Pancreas (tissue), 10 donors: ENCODE measurements at regions not wholly inside any gene's neighbourhood (a gene's known extent, or its start where the extent isn't known, plus 50 kb on each side); places are given as distances from the start of the nearest gene placed in this dataset.

ENCODE experiments used
- ATAC-seq, 4 donors: fragments of 200-7000 bp; cut with Tn5 transposase; one replicate each; pipeline versions ENCODE4 v1.8.0 to v1.9.1; 2020; ENCODE audit warnings: mild to moderate bottlenecking in 4 of 4, moderate library complexity in 4 of 4
- DNase-seq, 6 donors: peaks; one replicate each; pipeline ENCODE4 v3.0.0-alpha.2; 2020
- FAIRE-seq: peaks from 2 replicates; lab custom pipeline; 2012; peaks lifted over from hg19 to GRCh38; lab: Jason Lieb, UNC
- H3K27ac ChIP-seq, 4 donors: fragments of 200-600 bp; sonication (generic); 1 replicate in 3 of 4; 2 replicates in 1 of 4; pipeline versions ENCODE4 v1.5.0 to v1.8.0; 2020
- H3K27me3 ChIP-seq, 4 donors: fragments of 200-600 bp; one replicate each; pipeline ENCODE4 v1.8.0; 2021
- H3K36me3 ChIP-seq, 3 donors: fragments of 200-600 bp; sonication (generic) in 1 of 3; one replicate each; pipeline versions ENCODE4 v1.5.0 to v1.8.0; 2020 to 2021
- H3K4me1 ChIP-seq, 3 donors: fragments of 200-600 bp; one replicate each; pipeline ENCODE4 v1.8.0; 2021
- H3K4me3 ChIP-seq, 4 donors: fragments of 200-600 bp; sonication (generic) in 2 of 4; one replicate each; pipeline versions ENCODE4 v1.5.0 to v1.8.0; 2020 to 2021
- H3K9me3 ChIP-seq, 4 donors: fragments of 200-600 bp; one replicate each; pipeline ENCODE4 v1.8.0; 2021
- WGBS, 2 donors: extraction: QIAGEN DNeasy Blood & Tissue Kit; methylation state at CpG; one replicate each; pipeline ENCODE4 v1.1.7; 2013; 5-methylcytosine and 5-hydroxymethylcytosine counted together
- intact Hi-C, 3 donors: fragments of 100-400 bp; cut with DNase I; formaldehyde crosslinking; loops; one replicate each; pipeline versions ENCODE4 v1.11.1 to v1.14.2; 2022
- TF ChIP-seq, protein P1 (sequence below), 4 donors: fragments of 200-600 bp; sonication (generic) in 3 of 4; IDR thresholded peaks; one replicate each; pipeline versions ENCODE4 v1.5.0 to v1.8.0; 2021; ENCODE audit warnings: antibody characterized with exemption in 4 of 4
- donor health status: healthy with polysubstance abuse.
- donor health status: DM: no; HTN: no; CAD: no; lungs with moderate emphysema.
- donor health status: DM: no; HTN: no; CAD: no.
- donor health status: control.
- donor health status: control.
- donor health status: Bipolar disorder and iron deficiency.
- donor health status: DM: yes; HTN: yes; CAD: no.
- donor health status: DM: no; HTN: no; CAD: no.
- donor health status: DM: no; HTN: no; CAD: no.
- donor health status: DM: yes; HTN: yes; CAD: no.

DNA sequence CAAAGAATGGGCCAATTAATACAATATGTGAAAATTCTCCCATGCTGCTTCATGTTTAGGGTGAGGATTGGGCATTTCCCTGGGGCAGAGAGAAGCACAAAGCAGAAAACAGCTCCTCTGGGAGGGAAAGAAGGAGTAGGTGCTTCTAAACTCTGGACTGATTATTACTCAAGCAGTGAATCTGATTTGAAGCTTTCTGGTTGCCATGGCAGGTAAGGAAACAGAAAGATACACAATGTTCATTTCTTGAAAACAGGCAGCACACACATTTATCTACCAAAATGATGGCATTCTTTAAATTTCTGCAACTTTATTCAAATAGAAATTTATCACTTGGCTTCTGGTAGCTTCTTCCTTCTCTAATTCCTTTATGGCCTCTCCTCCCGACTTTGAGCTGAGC, 305.4 kb upstream of the CHD6 start:
- WGBS, 2 donors: 7 to 14% methylated on average over 1 of the region's 1 CpG
- TF ChIP-seq, protein P1, sequence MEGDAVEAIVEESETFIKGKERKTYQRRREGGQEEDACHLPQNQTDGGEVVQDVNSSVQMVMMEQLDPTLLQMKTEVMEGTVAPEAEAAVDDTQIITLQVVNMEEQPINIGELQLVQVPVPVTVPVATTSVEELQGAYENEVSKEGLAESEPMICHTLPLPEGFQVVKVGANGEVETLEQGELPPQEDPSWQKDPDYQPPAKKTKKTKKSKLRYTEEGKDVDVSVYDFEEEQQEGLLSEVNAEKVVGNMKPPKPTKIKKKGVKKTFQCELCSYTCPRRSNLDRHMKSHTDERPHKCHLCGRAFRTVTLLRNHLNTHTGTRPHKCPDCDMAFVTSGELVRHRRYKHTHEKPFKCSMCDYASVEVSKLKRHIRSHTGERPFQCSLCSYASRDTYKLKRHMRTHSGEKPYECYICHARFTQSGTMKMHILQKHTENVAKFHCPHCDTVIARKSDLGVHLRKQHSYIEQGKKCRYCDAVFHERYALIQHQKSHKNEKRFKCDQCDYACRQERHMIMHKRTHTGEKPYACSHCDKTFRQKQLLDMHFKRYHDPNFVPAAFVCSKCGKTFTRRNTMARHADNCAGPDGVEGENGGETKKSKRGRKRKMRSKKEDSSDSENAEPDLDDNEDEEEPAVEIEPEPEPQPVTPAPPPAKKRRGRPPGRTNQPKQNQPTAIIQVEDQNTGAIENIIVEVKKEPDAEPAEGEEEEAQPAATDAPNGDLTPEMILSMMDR (IDR thresholded peaks at IDR 0.05): no peak
- FAIRE-seq: no peak

DNA sequence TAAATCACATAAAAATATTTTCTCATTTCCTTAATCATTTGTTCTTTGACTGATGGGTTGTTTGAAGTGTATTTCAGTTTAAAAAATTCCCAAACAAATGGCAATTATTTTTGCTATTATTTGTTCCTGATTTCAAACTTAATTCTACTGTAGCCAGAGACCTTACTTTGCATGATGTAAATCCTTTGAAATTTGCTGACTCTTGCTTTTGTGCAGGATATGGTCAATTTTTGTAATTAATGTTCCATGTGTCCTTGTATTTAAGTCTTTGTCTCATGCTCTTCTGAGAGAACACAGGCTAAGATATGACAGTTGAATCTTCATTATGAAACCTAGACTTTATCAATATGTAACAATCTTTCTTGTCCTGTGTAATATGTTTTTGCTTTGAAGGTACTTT, 295.0 kb upstream of the CHD6 start:
- intact Hi-C loops: no loop called here
- DNase-seq: no peak
- Histone ChIP-seq H3K27ac (no peak overlapping the region), H3K27me3 (peaks cover 0 to 5% (median 2%) of the 10 kb centered on the region in 4 donors), H3K36me3 (no peaks in the 10 kb centered on the region), H3K9me3 (no peaks in the 10 kb centered on the region), H3K4me3 (no peak overlapping the region), H3K4me1 (no peaks in the 10 kb centered on the region)
- TF ChIP-seq, protein P1 (IDR thresholded peaks at IDR 0.05): no peak
- ATAC-seq: no peak
- no peak for FAIRE-seq

More for the DNA sequence above, 305.4 kb upstream of the CHD6 start:
- H3K9me3 ChIP-seq: no peaks in the 10 kb centered on the region
- ATAC-seq (no peak), DNase-seq (no peak)
- intact Hi-C loops: no loop called here
- H3K4me1 ChIP-seq: no peaks in the 10 kb centered on the region
- H3K4me3 ChIP-seq: no peak overlapping the region
- no peaks in the 10 kb centered on the region for H3K36me3 ChIP-seq
- peaks cover 0 to 16% (median 0%) of the 10 kb centered on the region in 4 donors for H3K27me3 ChIP-seq
- no peak overlapping the region for H3K27ac ChIP-seq

DNA sequence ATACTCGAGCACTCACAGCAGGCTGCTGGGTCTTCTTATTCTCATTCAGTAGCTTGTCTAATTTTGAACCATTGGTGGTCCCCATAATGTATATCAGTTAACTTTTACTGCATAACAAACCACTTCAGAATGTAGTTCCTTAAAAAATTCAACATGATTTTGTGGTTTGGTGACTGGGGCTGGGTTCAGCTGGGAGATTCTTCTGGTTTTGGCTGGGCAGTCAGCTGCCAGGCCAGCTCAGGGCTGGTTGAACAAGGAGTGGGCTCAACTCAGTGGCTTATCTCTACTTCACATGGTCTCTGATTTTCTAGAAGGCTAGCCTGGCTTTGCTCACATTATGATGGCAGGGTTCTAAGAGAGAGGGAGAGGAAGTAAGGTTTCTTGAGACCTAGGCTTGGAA, 292.4 kb upstream of the CHD6 start:
- H3K4me1 ChIP-seq: no peaks in the 10 kb centered on the region
- intact Hi-C loops: no loop called here
- no peaks in the 10 kb centered on the region for H3K36me3 ChIP-seq
- ATAC-seq: no peak
- TF ChIP-seq, protein P1 (IDR thresholded peaks at IDR 0.05): no peak
- H3K27me3 ChIP-seq: peaks cover 0 to 5% (median 2%) of the 10 kb centered on the region in 4 donors
- FAIRE-seq: no peak
- 56 to 62% methylated on average over 1 of the region's 1 CpG for WGBS, 2 donors
- H3K4me3 ChIP-seq: no peak overlapping the region
- H3K27ac ChIP-seq: no peak overlapping the region
- DNase-seq: no peak
- H3K9me3 ChIP-seq: no peaks in the 10 kb centered on the region

DNA sequence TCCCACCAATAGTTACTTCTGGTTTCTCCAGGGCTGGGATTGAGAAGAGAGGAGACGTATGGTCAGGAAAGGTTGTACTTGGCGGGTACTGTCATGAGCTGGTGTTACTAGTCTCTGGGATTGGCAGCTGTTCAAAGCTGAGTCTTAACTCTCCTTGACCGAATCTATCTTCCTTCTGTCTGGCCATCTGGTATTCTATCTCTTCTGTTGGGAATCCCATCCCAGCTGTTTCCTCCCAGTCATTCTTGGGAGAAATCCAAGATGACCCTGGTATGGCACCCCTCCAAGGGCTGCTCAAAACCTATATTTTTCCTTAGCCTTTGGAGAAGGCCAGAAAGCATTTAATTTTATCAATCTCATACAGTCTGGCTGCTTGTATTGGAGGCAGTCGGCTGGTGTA, 287.0 kb upstream of the CHD6 start:
- Histone ChIP-seq H3K27me3 (no peaks in the 10 kb centered on the region), H3K36me3 (no peaks in the 10 kb centered on the region), H3K9me3 (no peaks in the 10 kb centered on the region), H3K4me3 (no peak overlapping the region), H3K27ac (no peak overlapping the region), H3K4me1 (no peaks in the 10 kb centered on the region)
- FAIRE-seq (no peak), DNase-seq (no peak), ATAC-seq (no peak)
- TF ChIP-seq, protein P1 (IDR thresholded peaks at IDR 0.05): no peak
- 59 to 68% methylated on average over 4 of the region's 4 CpGs for WGBS, 2 donors
- intact Hi-C loops: no loop called here

DNA sequence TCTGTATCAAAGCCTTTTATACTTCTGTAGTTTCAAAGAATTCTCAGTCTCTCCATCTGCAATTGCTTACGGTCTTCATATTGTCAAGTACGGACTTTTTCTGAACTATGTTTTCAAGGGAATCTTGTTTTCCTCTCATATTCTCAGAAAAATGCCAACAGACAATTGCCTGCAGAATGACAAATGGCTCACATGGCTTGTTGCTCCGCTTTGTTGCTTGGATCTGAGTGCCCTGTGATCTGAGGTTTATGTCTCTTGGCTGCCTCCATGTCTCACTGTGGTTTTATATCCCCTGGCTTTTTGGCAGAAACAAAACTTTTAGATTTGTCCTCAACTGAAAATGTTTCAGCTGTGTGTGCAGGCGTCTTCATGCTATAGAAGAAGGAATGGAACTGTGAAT, 285.4 kb upstream of the CHD6 start:
- FAIRE-seq (no peak), DNase-seq (no peak), ATAC-seq (no peak)
- Histone ChIP-seq H3K36me3 (no peaks in the 10 kb centered on the region), H3K27me3 (no peaks in the 10 kb centered on the region), H3K9me3 (no peaks in the 10 kb centered on the region), H3K27ac (no peak overlapping the region), H3K4me3 (no peak overlapping the region), H3K4me1 (no peaks in the 10 kb centered on the region)
- TF ChIP-seq, protein P1 (IDR thresholded peaks at IDR 0.05): no peak
- WGBS, 2 donors: 58 to 71% methylated on average over 4 of the region's 4 CpGs
- intact Hi-C loops: no loop called here
